Left lung (tissue), 4 donors: ENCODE measurements at regions not wholly inside any gene's neighbourhood (a gene's known extent, or its start where the extent isn't known, plus 50 kb on each side); places are given as distances from the start of the nearest gene placed in this dataset.

Experiments used
- ATAC-seq: fragments of 200-7000 bp; cut with Tn5 transposase; one replicate; pipeline ENCODE4 v1.9.1; 2020; ENCODE audit warnings: moderate library complexity
- DNase-seq, 4 donors: peaks; one replicate each; pipeline ENCODE4 v3.0.0-alpha.2; 2013 to 2020
- H3K27ac ChIP-seq, 2 donors: fragments of 200-600 bp; sonication (generic) in 1 of 2; one replicate each; pipeline versions ENCODE4 v1.5.0 to v1.8.0; 2020 to 2021
- H3K27me3 ChIP-seq, 2 donors: fragments of 200-600 bp; sonication (generic) in 1 of 2; one replicate each; pipeline versions ENCODE4 v1.5.0 to v1.8.0; 2020 to 2021
- H3K36me3 ChIP-seq, 2 donors: fragments of 200-600 bp; sonication (generic) in 1 of 2; one replicate each; pipeline versions ENCODE4 v1.5.0 to v1.8.0; 2020 to 2021
- H3K4me1 ChIP-seq, 2 donors: fragments of 200-600 bp; one replicate each; pipeline ENCODE4 v1.8.0; 2021
- H3K4me3 ChIP-seq, 2 donors: fragments of 200-600 bp; sonication (generic) in 1 of 2; one replicate each; pipeline versions ENCODE4 v1.5.0 to v1.8.0; 2020 to 2021; ENCODE audit warnings: mild to moderate bottlenecking in 1 of 2
- H3K9me3 ChIP-seq, 2 donors: fragments of 200-600 bp; sonication (generic) in 1 of 2; one replicate each; pipeline versions ENCODE4 v1.5.0 to v1.8.0; 2020 to 2021
- CTCF ChIP-seq, 2 donors: fragments of 200-600 bp; sonication (generic) in 1 of 2; IDR thresholded peaks; one replicate each; pipeline versions ENCODE4 v1.5.0 to v1.8.0; 2021; ENCODE audit warnings: antibody characterized with exemption in 2 of 2
- intact Hi-C, 2 donors: fragments of 100-400 bp; cut with DNase I; formaldehyde crosslinking; loops; one replicate each; pipeline versions ENCODE4 v1.11.2 to v1.14.2; 2022
- donor health status: DM: no; HTN: yes; CAD: no.
- donor health status: DM: no; HTN: no; CAD: no.

DNA sequence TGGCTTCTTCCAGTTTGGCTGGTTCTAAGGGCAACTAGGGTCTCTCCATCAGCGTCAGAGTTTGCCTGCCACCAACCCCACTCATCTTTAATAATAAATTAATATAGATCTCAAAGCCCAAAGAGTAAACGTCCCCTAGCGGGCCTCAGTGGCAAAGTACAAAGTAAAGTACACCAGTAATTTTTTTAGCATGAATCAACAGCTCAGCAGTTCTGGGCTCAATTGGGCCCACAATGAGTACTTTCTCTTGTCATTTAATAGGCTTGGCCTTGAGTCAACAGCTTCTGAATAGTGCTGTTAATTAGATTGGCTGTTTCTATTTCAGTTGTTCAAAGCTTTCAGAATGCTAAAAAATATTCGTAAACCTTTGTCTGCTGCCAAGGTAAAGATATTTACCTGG is 89.0 kb upstream of the PFN2 start:
- TF ChIP-seq CTCF (IDR thresholded peaks at IDR 0.05) = no peak
- intact Hi-C loops = no loop called here
- DNase-seq (no peak), ATAC-seq (no peak)
- Histone ChIP-seq H3K9me3 (no peaks in the 10 kb centered on the region), H3K27me3 (no peaks in the 10 kb centered on the region), H3K4me1 (no peaks in the 10 kb centered on the region), H3K36me3 (no peaks in the 10 kb centered on the region), H3K27ac (no peak overlapping the region), H3K4me3 (no peak overlapping the region)

- H3K27ac ChIP-seq = no peak overlapping the region
- H3K4me1 ChIP-seq = no peaks in the 10 kb centered on the region
- TF ChIP-seq CTCF (IDR thresholded peaks at IDR 0.05) = no peak
- H3K36me3 ChIP-seq = no peaks in the 10 kb centered on the region
- intact Hi-C loops = no loop called here
- DNase-seq = no peak
- H3K4me3 ChIP-seq = no peak overlapping the region
- H3K27me3 ChIP-seq = no peaks in the 10 kb centered on the region
- no peak for ATAC-seq
- no peaks in the 10 kb centered on the region for H3K9me3 ChIP-seq
These were observed 88.5 kb upstream of the PFN2 start for GRCh38 chr3:150059241-150059640.

DNA sequence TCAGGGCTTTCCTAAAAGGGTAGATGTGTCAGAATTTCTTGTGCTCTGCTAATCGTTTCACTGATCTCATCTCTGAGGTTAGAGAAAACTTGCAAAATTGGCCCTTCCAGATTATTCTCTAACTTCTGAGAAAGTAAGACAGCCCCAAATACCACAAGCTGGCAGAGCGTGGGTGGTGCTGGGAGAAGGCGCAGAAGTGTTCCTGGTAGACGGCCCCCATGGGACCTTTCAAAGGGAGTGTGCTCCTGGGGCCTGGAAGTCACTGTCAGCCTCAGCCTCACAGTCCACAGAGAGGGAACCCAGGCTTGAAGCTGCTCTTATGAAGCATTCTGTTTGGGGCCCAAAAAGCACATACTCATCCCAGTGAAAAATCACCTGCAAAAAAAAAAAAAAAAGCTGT is 86.5 kb upstream of the PFN2 start:
- no peaks in the 10 kb centered on the region for H3K4me1 ChIP-seq
- no peak overlapping the region for H3K27ac ChIP-seq
- H3K9me3 ChIP-seq = no peaks in the 10 kb centered on the region
- no peak overlapping the region for H3K4me3 ChIP-seq
- no peaks in the 10 kb centered on the region for H3K27me3 ChIP-seq
- intact Hi-C loops = no loop called here
- DNase-seq (no peak), ATAC-seq (no peak)
- no peak for TF ChIP-seq CTCF (IDR thresholded peaks at IDR 0.05)
- H3K36me3 ChIP-seq = no peaks in the 10 kb centered on the region

DNA sequence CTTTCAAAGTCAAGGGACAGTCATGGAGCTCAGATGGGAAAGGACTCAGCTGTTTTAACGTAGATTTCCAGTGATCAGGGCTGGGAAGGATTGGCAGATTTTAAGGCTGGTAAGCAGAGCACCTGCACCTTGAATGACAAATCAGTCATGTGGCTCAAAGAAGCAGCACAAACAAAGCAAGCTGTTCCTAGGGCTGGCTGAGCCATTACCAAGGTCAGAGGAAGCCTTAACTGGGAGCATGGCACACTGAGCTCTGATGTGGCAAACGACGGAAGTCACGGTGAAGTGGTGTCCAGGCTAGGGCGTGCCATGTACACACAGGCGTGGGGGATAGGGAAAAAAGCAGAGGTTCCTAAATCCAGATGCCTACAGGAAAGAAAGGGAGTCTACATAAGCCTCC is 84.6 kb upstream of the PFN2 start:
- no peaks in the 10 kb centered on the region for H3K36me3 ChIP-seq
- H3K27ac ChIP-seq = no peak overlapping the region
- no peaks in the 10 kb centered on the region for H3K4me1 ChIP-seq
- no peaks in the 10 kb centered on the region for H3K9me3 ChIP-seq
- no peak for ATAC-seq
- no peak for TF ChIP-seq CTCF (IDR thresholded peaks at IDR 0.05)
- intact Hi-C loops = no loop called here
- DNase-seq = no peak
- no peaks in the 10 kb centered on the region for H3K27me3 ChIP-seq
- no peak overlapping the region for H3K4me3 ChIP-seq

DNA sequence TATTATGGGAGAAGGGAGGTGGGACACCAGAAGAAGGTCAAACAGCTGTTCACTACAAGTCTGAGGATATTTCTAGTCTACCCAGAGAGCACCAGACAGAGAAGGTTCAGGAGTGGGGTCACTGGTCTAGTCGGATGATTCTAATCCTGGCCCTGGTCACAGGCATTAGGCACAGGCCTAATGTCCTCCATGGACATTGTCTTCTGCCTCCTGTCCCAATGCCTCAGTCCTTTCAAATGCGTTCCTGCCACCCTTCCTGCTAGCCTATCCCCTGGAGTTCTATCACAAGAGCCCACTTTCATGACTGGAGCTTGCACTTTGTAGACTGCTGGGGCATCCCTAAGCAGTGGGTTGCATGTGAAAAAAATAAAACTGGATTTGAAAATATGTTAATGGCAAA is 83.9 kb upstream of the PFN2 start:
- Histone ChIP-seq H3K4me3 (no peak overlapping the region), H3K9me3 (no peaks in the 10 kb centered on the region), H3K4me1 (no peaks in the 10 kb centered on the region), H3K27me3 (no peaks in the 10 kb centered on the region), H3K36me3 (no peaks in the 10 kb centered on the region), H3K27ac (no peak overlapping the region)
- intact Hi-C loops = no loop called here
- no peak for DNase-seq
- ATAC-seq = no peak
- no peak for TF ChIP-seq CTCF (IDR thresholded peaks at IDR 0.05)
